HUES64 (cell line): ENCODE measurements at regions not wholly inside any gene's neighbourhood (a gene's known extent, or its start where the extent isn't known, plus 50 kb on each side); places are given as distances from the start of the nearest gene placed in this dataset.
"Not testable (repeated sequence)": the region's sequence is repeated elsewhere in the genome, so short reads cannot be mapped to it uniquely, and the experiment has no call there.

Experiments
- H3K27ac ChIP-seq: 2 replicates; pipeline ENCODE4 v1.7.0; 2013; ENCODE audit warnings: low read depth, low read length, inconsistent platforms
- H3K27me3 ChIP-seq: 2 replicates; pipeline ENCODE4 v1.6.1; 2013; ENCODE audit warnings: mild to moderate bottlenecking, low read length; ENCODE audit not compliant: insufficient read depth
- H3K36me3 ChIP-seq: 2 replicates; pipeline ENCODE4 v1.6.1; 2013; ENCODE audit warnings: mild to moderate bottlenecking, low read length; ENCODE audit not compliant: insufficient read depth
- H3K4me1 ChIP-seq: 2 replicates; pipeline ENCODE4 v1.6.1; 2013; ENCODE audit warnings: mild to moderate bottlenecking, low read length, moderate library complexity; ENCODE audit not compliant: insufficient read depth
- H3K4me3 ChIP-seq: 2 replicates; pipeline ENCODE4 v1.5.1; 2013; ENCODE audit warnings: mild to moderate bottlenecking, low read length, moderate library complexity
- H3K9ac ChIP-seq: 2 replicates; pipeline ENCODE4 v1.6.1; 2013; ENCODE audit warnings: mild to moderate bottlenecking, low read depth, low read length
- H3K9me3 ChIP-seq: 2 replicates; pipeline ENCODE4 v1.6.1; 2013; ENCODE audit warnings: low read depth, low read length; ENCODE audit not compliant: insufficient read depth
- WGBS: fragments of 150-250, 120-280 bp; methylation state at CpG from one replicate; pipeline ENCODE4 v1.1.7; 2013; ENCODE audit warnings: missing lambda C conversion rate; 5-methylcytosine and 5-hydroxymethylcytosine counted together

DNA sequence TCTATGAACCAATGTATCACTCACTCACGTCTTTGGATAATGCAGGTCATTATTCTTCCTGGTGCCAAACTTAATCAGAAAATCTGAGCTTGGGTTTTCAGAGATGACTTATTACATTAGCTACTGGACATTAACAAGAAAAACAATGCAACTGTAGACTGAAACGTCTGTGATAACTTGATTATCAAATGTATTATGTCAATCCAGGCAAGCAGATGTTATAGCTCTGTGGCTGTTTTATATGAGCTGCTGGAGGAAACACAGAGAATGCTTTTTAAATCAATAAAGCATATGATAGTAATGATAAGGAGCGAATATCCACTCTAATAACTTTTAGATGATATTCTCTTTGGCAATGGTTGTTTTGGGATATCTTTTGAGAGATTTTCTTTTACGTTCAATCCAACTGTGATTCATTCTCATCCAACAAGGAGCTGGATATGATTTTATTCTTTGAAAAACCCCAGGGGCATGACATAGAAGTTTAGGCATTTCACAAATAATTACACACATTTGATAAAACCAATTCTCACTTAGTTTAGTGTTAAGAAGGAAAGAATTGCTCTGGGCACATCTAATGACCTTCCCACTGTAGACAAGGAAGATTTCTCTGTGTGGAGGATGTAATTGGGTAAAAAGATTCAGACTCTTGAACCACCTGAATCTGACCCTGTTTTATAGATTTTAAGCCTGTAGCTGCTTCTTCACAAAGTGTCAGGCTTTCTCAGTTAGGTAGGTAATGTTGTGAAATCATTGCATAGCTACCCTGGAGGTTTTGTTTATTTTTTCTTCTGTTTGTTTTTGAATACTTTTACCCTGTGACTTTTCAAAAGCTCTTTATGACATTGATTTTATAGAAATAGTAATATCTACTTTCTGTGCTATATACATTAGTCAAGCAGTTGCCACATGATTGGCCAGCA lies 1124.7 kb downstream of the DNAJB9 start:
- no peak overlapping the region for H3K27ac ChIP-seq
- H3K27me3 ChIP-seq, result no peaks in the 10 kb centered on the region
- 75% methylated on average over 2 of the region's 4 CpGs for WGBS
- no peaks in the 10 kb centered on the region for H3K36me3 ChIP-seq
- H3K9ac ChIP-seq, result no peak overlapping the region
- H3K9me3 ChIP-seq, result peaks cover 18% of the 10 kb centered on the region
- H3K4me3 ChIP-seq, result no peak overlapping the region
- no peaks in the 10 kb centered on the region for H3K4me1 ChIP-seq

DNA sequence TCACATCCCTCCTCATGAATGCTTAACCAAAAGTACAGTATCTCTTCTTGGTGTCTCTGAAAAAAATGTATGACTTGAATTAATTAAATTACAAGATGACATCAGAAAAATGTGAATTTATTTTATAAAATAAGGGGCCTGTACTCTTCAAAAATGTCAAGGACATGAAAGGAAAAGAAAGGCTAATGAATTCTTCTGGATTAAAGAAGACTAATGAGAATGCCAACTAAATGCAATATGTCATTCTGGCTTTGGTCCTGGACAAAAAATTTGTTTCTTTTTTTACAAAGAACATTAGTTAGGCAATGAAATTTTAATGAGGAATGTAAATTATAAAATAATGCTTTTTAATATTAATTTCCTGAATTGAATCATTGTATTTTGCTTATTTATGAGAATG lies 1125.7 kb downstream of the DNAJB9 start:
- no peak overlapping the region for H3K9ac ChIP-seq
- H3K36me3 ChIP-seq, result no peaks in the 10 kb centered on the region
- no peaks in the 10 kb centered on the region for H3K4me1 ChIP-seq

DNA sequence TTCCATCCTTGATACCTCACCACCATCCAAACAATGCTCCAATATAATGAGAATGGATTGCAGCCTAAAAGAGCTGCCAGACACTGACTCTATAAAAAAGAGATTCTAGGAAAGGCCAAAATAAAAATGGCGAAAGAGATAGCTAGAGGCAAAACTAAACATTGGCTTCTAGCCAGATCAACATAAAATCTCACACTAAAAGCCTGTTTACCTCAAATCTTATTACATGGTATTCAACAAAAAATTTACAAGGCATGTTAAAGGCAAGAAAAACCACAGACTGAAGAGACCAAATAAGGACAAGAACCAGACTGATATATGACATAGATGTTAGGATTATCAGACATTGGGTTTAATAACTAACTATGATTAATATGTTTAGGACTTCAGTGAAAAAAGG lies 1127.0 kb downstream of the DNAJB9 start:
- no peak overlapping the region for H3K9ac ChIP-seq
- H3K36me3 ChIP-seq, result no peaks in the 10 kb centered on the region
- WGBS, result 100% methylated on average over 1 of the region's 1 CpG
- H3K4me1 ChIP-seq, result no peaks in the 10 kb centered on the region
- H3K9me3 ChIP-seq, result peaks cover 18% of the 10 kb centered on the region
- H3K4me3 ChIP-seq, result no peak overlapping the region
- no peak overlapping the region for H3K27ac ChIP-seq
- no peaks in the 10 kb centered on the region for H3K27me3 ChIP-seq

More for the DNA sequence above, 1125.7 kb downstream of the DNAJB9 start:
- Histone ChIP-seq H3K9me3 (peaks cover 18% of the 10 kb centered on the region), H3K27ac (no peak overlapping the region), H3K4me3 (no peak overlapping the region), H3K27me3 (no peaks in the 10 kb centered on the region)

DNA sequence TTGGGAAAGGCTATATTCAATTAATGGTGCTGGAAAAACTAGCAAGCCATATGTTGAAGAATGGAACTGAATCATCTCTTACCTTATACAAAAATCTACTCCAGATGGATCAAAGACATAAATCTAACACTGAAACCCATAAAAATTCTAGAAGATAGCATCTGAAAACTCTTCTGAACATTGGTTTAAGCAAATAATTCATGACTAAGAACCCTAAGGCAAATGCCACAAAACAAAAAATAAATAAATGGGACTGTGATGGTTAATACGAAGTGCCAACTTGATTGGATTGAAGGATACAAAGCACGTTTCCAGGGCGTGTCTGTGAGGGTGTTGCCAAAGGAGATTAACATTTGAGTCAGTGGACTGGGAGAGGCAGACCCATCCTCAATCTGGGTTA lies 1130.0 kb downstream of the DNAJB9 start:
- Histone ChIP-seq H3K4me1 (no peaks in the 10 kb centered on the region), H3K27me3 (no peaks in the 10 kb centered on the region), H3K36me3 (no peaks in the 10 kb centered on the region), H3K4me3 (no peak overlapping the region), H3K9me3 (peaks cover 6% of the 10 kb centered on the region; the same call in 1 of the 2 replicates), H3K9ac (no peak overlapping the region), H3K27ac (no peak overlapping the region)
- WGBS, result 97% methylated on average over 3 of the region's 3 CpGs

DNA sequence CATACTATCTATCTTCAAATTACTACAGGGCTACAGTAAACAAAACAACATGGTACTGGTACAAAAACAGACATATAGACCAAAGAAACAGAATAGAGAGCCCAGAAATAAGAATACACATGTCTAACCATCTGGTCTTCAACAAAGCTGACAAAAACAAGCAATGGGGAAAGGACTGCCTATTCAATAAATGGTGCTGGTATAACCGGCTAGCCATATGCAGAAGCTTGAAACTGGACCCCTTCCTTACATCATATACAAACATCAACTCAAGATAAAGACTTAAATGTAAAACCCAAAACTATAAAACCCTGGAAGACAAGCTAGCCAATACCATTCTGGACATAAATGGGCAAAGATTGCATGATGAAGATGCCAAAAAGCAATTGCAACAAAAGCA lies 1143.7 kb downstream of the DNAJB9 start:
- H3K9ac ChIP-seq, result no peak overlapping the region
- H3K27me3 ChIP-seq, result no peaks in the 10 kb centered on the region
- no peaks in the 10 kb centered on the region for H3K4me1 ChIP-seq
- H3K4me3 ChIP-seq, result no peak overlapping the region
- WGBS, result 100% methylated on average over 1 of the region's 1 CpG
- no peak overlapping the region for H3K27ac ChIP-seq
- H3K36me3 ChIP-seq, result no peaks in the 10 kb centered on the region
- no peaks in the 10 kb centered on the region for H3K9me3 ChIP-seq

DNA sequence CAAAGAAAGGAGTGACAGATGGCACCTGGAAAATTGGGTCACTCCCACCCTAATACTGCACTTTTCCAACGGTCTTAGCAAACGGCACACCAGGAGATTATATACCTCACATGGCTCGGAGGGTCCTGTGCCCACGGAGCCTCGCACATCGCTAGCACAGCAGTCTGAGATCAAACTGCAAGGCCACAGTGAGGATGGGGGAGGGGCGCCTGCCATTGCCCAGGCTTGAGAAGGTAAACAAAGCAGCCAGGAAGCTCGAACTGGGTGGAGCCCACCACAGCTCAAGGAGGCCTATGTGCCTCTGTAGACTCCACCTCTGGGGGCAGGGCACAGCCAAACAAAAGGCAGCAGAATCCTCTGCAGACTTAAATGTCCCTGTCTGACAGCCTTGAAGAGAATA lies 1149.7 kb downstream of the DNAJB9 start:
- WGBS, result 89% methylated on average over 8 of the region's 8 CpGs
- H3K36me3 ChIP-seq, result not testable (repeated sequence)

DNA sequence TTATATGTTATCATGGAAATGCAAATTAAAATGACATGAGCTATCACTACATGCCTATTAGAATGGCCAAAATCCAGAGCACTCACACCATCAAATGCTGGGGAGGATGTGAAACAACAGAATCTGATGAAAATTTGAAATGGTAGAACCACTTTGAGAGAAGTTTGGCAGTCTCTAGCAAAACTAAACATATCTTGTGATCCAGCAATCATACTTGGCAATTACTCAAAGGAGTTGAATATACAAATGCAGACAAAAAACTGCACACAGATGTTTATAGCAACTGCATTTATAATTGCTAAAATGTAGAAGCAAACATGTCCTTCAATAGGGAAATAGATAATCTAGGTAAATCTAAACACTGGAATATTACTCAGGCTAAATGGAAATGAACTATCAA lies 1164.9 kb downstream of the DNAJB9 start:
- H3K27me3 ChIP-seq, result no peaks in the 10 kb centered on the region
- no peaks in the 10 kb centered on the region for H3K9me3 ChIP-seq
- no peak overlapping the region for H3K9ac ChIP-seq
- no peak overlapping the region for H3K27ac ChIP-seq
- H3K4me3 ChIP-seq, result no peak overlapping the region
- no peaks in the 10 kb centered on the region for H3K36me3 ChIP-seq
- H3K4me1 ChIP-seq, result no peaks in the 10 kb centered on the region

More for the DNA sequence above, 1149.7 kb downstream of the DNAJB9 start:
- not testable (repeated sequence) for H3K9me3 ChIP-seq, H3K4me1 ChIP-seq, H3K27me3 ChIP-seq, H3K9ac ChIP-seq, H3K27ac ChIP-seq, H3K4me3 ChIP-seq

DNA sequence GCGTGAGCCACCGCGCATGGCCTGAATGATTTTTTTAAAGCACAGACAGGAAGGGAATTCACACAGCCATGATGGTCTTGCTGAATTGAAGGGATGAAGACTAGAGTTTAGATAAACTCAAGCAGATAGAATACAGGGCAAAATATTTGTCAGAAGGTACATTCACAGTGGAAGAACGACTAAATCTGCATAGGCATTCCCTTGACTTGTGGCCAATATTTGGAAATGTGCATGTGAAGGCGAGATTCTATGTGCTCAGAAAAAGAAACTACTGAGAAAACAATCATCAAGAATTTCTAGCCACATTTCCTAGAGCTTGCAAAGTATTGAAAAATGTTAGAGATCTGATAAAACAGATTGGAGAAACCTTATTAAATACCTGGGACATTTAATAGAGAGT lies 1166.2 kb downstream of the DNAJB9 start:
- WGBS, result 92% methylated on average over 5 of the region's 5 CpGs
- no peak overlapping the region for H3K9ac ChIP-seq

DNA sequence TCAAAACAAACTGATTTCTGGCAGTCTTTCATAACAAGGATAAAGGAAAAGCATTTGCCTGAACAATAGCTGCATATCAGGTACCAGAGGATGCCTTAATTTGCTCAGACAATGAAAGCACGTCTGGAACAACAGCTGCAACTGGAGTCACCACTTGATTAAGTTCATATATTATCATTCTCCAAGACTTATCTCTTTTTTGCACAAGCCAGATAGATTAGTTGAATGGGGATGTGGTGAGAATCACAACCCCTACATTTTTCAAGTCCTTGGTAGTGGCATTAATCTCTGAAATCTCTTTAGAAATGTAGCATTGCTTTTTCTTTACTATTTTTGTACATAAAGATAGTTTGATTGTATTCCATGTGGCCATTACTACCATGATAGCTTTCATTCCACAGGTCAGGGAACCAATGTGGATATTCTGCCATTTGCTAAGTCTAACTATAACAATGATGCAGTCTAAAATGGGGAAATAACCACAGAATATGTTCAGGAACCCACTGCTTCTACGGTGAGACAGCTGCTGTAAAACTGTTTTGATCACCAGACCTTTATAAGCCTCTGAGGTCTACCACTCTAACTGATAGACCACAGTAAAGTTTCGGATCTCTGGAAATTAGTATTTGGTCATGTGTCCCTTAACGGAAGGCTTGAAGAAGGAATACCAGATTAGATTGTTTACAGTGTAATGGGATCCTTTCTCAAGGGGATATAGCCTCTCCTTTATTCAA lies 1176.2 kb downstream of the DNAJB9 start:
- H3K9me3 ChIP-seq, result no peaks in the 10 kb centered on the region
- H3K27me3 ChIP-seq, result no peaks in the 10 kb centered on the region
- H3K9ac ChIP-seq, result no peak overlapping the region
- no peaks in the 10 kb centered on the region for H3K36me3 ChIP-seq
- H3K4me3 ChIP-seq, result no peak overlapping the region
- H3K4me1 ChIP-seq, result no peaks in the 10 kb centered on the region
- 95% methylated on average over 4 of the region's 4 CpGs for WGBS
- H3K27ac ChIP-seq, result no peak overlapping the region

More for the DNA sequence above, 1166.2 kb downstream of the DNAJB9 start:
- H3K36me3 ChIP-seq, result no peaks in the 10 kb centered on the region
- no peaks in the 10 kb centered on the region for H3K4me1 ChIP-seq
- no peaks in the 10 kb centered on the region for H3K27me3 ChIP-seq
- H3K9me3 ChIP-seq, result no peaks in the 10 kb centered on the region
- H3K4me3 ChIP-seq, result no peak overlapping the region
- no peak overlapping the region for H3K27ac ChIP-seq

DNA sequence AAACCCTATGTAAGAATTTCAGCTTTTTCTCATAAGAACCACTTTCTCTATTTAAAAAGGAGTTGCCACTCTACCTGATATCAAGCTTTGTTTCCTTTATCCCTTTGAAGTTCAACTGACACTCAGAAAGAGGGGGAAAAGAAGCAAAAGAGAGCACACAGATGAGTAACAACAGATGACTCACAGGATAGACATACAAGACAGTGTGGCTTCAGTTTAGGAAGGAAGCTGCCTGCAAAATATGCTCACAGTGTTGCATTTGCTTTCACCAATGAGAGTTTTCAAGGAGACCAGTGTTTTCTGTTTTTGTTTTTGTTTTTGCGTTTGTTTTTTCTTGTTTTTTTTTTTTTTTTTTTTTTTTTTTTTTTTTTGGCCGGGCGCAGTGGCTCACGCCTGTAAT lies 1181.6 kb downstream of the DNAJB9 start:
- Histone ChIP-seq H3K36me3 (no peaks in the 10 kb centered on the region), H3K4me3 (no peak overlapping the region), H3K9ac (no peak overlapping the region), H3K4me1 (0 out of 2 replicates have a peak, but pooled peaks cover 3% of the 10 kb centered on the region), H3K27me3 (no peaks in the 10 kb centered on the region), H3K27ac (no peak overlapping the region), H3K9me3 (no peaks in the 10 kb centered on the region)
- 71% methylated on average over 4 of the region's 4 CpGs for WGBS

DNA sequence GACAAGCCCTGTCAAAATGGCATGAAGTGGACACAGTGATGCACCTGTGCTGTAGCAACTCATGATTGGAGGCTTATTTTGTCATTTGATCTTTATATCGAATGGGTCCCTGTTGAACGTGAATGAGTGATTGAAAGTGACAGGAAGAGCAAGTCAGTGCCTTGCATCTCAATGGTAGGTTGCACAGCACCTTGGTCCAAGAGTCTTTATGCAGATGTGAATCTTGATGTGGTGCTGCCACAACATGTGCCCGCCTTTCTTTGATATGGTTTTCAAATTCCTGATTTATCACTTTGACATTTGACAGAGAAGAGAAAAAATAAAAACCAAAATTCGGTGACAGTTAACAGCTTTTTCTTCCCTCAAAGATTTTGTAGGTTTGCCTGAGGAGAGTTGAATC lies 1182.4 kb downstream of the DNAJB9 start:
- no peak overlapping the region for H3K27ac ChIP-seq
- H3K27me3 ChIP-seq, result no peaks in the 10 kb centered on the region
- no peaks in the 10 kb centered on the region for H3K36me3 ChIP-seq
- 74% methylated on average over 4 of the region's 4 CpGs for WGBS
- H3K4me3 ChIP-seq, result no peak overlapping the region
- H3K4me1 ChIP-seq, result 0 out of 2 replicates have a peak, but pooled peaks cover 3% of the 10 kb centered on the region
- no peak overlapping the region for H3K9ac ChIP-seq
- no peaks in the 10 kb centered on the region for H3K9me3 ChIP-seq
